IMR-90 (cell line): ENCODE measurements at regions not wholly inside any gene's neighbourhood (a gene's known extent, or its start where the extent isn't known, plus 50 kb on each side); places are given as distances from the start of the nearest gene placed in this dataset.

Experiments used
- ATAC-seq: fragments of 200-7000 bp; cut with Tn5 transposase; 2 replicates; pipeline ENCODE4 v1.9.1; 2020; ENCODE audit warnings: low read depth, mild to moderate bottlenecking, moderate library complexity
- BruUV-seq: library from RNA; stranded (reverse); fragments of 400-500 nt; replicated peaks from 2 replicates; lab custom pipeline; 2021; lab: Mats Ljungman, UMichigan
- CTCF ChIA-PET: fragments of 300-600 bp; formaldehyde crosslinking; extraction: SDS; loops from one replicate; lab custom pipeline; 2021; ENCODE audit warnings: antibody characterized with exemption; lab: Yijun Ruan, JAX
- POLR2A ChIA-PET: fragments of 300-600 bp; sonication (Branson Sonifier 250); formaldehyde crosslinking; loops from one replicate; lab custom pipeline; 2022; ENCODE audit warnings: antibody characterized with exemption; ENCODE audit not compliant: unreplicated experiment; lab: Charles Lee
- DNase-seq: peaks from one replicate; pipeline ENCODE4 v3.0.0; 2013
- H2AFZ ChIP-seq: replicated peaks from 2 replicates; pipeline ENCODE3; 2013; ENCODE audit warnings: low read length, mild to moderate bottlenecking; ENCODE audit not compliant: poor library complexity
- H2AK5ac ChIP-seq: 2 replicates; pipeline ENCODE4 v1.6.1; 2013; ENCODE audit warnings: low read depth, low read length, inconsistent platforms
- H2AK9ac ChIP-seq: replicated peaks from 2 replicates; pipeline ENCODE3; 2013; ENCODE audit warnings: mild to moderate bottlenecking, low read depth, low read length, moderate library complexity; ENCODE audit not compliant: poor library complexity
- H2BK120ac ChIP-seq: 2 replicates; pipeline ENCODE4 v1.6.1; 2013; ENCODE audit warnings: low read depth, low read length, inconsistent platforms
- H2BK15ac ChIP-seq: 3 replicates; pipeline ENCODE4 v1.6.1; 2013; ENCODE audit warnings: low read depth, low read length, inconsistent platforms
- H2BK20ac ChIP-seq: 2 replicates; pipeline ENCODE4 v1.6.1; 2013; ENCODE audit warnings: low read depth, mild to moderate bottlenecking, inconsistent platforms, low read length, moderate library complexity
- H2BK5ac ChIP-seq: 2 replicates; pipeline ENCODE4 v1.6.1; 2013; ENCODE audit warnings: mild to moderate bottlenecking, low read depth, low read length, inconsistent platforms; ENCODE audit not compliant: poor library complexity, severe bottlenecking
- H3K14ac ChIP-seq: replicated peaks from 2 replicates; pipeline ENCODE4 v1.6.1; 2013; ENCODE audit warnings: low read depth, low read length, inconsistent platforms
- H3K18ac ChIP-seq: 2 replicates; pipeline ENCODE4 v1.6.1; 2013; ENCODE audit warnings: low read depth, low read length, control low read depth
- H3K23ac ChIP-seq: 2 replicates; pipeline ENCODE4 v1.6.1; 2013; ENCODE audit warnings: low read depth, low read length, inconsistent platforms
- H3K27ac ChIP-seq: 2 replicates; pipeline ENCODE4 v1.5.1; 2013; ENCODE audit warnings: mild to moderate bottlenecking, control low read depth, low read length; ENCODE audit not compliant: insufficient read depth
- H3K27me3 ChIP-seq: 2 replicates; pipeline ENCODE4 v1.6.1; 2013; ENCODE audit warnings: low read length; ENCODE audit not compliant: control insufficient read depth, insufficient read depth
- H3K36me3 ChIP-seq: 2 replicates; pipeline ENCODE4 v1.6.1; 2013; ENCODE audit warnings: low read length, mixed read lengths; ENCODE audit not compliant: control insufficient read depth, insufficient read depth
- H3K4ac ChIP-seq: 2 replicates; pipeline ENCODE4 v1.6.1; 2013; ENCODE audit warnings: low read depth, low read length, inconsistent platforms
- H3K4me1 ChIP-seq: 2 replicates; pipeline ENCODE4 v1.6.1; 2013; ENCODE audit warnings: low read length, mixed read lengths; ENCODE audit not compliant: control insufficient read depth, insufficient read depth
- H3K4me2 ChIP-seq: 2 replicates; pipeline ENCODE4 v1.6.1; 2013; ENCODE audit warnings: low read depth, mild to moderate bottlenecking, control low read depth, low read length, moderate library complexity
- H3K4me3 ChIP-seq: 2 replicates; pipeline ENCODE4 v1.5.1; 2013; ENCODE audit warnings: low read depth, mild to moderate bottlenecking, control low read depth, low read length, moderate library complexity; ENCODE audit not compliant: insufficient read depth
- H3K56ac ChIP-seq: 2 replicates; pipeline ENCODE4 v1.6.1; 2013; ENCODE audit warnings: low read length, inconsistent platforms; ENCODE audit not compliant: insufficient read depth; ENCODE audit errors: extremely low read depth
- H3K79me1 ChIP-seq, 2 experiments: 2 replicates each; pipeline ENCODE4 v1.6.1; 2013; ENCODE audit warnings: low read length in 2 of 2, inconsistent platforms in 1 of 2, low read depth in 1 of 2
- H3K9ac ChIP-seq: 2 replicates; pipeline ENCODE4 v1.6.1; 2013; ENCODE audit warnings: low read depth, low read length, control low read depth
- H3K9me1 ChIP-seq: 2 replicates; pipeline ENCODE4 v1.6.1; 2013; ENCODE audit warnings: low read length, inconsistent platforms; ENCODE audit not compliant: insufficient read depth
- H3K9me3 ChIP-seq: 2 replicates; pipeline ENCODE4 v1.6.1; 2013; ENCODE audit warnings: low read length; ENCODE audit not compliant: control insufficient read depth, insufficient read depth
- H4K20me1 ChIP-seq: 2 replicates; pipeline ENCODE4 v1.6.1; 2013; ENCODE audit warnings: low read length, inconsistent platforms; ENCODE audit not compliant: insufficient read depth
- H4K5ac ChIP-seq: 2 replicates; pipeline ENCODE4 v1.6.1; 2013; ENCODE audit warnings: mild to moderate bottlenecking, low read depth, low read length, control low read depth
- H4K8ac ChIP-seq, 2 experiments: 2 replicates each; pipeline ENCODE4 v1.6.1; 2013; ENCODE audit warnings: low read depth in 2 of 2, low read length in 2 of 2, control low read depth in 1 of 2, inconsistent platforms in 1 of 2
- H4K91ac ChIP-seq: 2 replicates; pipeline ENCODE4 v1.6.1; 2013; ENCODE audit warnings: low read depth, low read length, inconsistent platforms; ENCODE audit not compliant: insufficient read depth
- CHD1 ChIP-seq: IDR thresholded peaks from 2 replicates; pipeline ENCODE4 v1.6.1; 2012; ENCODE audit warnings: low read depth, low read length, improper control_type of control experiment
- FOS ChIP-seq: fragments of 150-350 bp; IDR thresholded peaks from 2 replicates; pipeline ENCODE4 v1.6.1; 2016; ENCODE audit warnings: low read depth, low read length
- WGBS, 2 experiments: methylation state at CpG; one replicate each; pipeline versions ENCODE4 v1.1.5 to v1.1.7; 2013; ENCODE audit warnings: missing lambda C conversion rate in 2 of 2; ENCODE audit not compliant: insufficient read length in 1 of 2; ENCODE audit errors: extremely low coverage in 2 of 2; 5-methylcytosine and 5-hydroxymethylcytosine counted together
- dilution Hi-C: fragments of 300-500 bp; cut with HindIII; formaldehyde crosslinking; loops from one replicate; pipeline ENCODE4 v1.14.3; 2018; ENCODE audit warnings: low sequenced_read_pairs; ENCODE audit not compliant: unreplicated experiment
- in situ Hi-C: fragments of 300-500 bp; cut with MboI; formaldehyde crosslinking; loops from 3 replicates; pipeline ENCODE4 v1.14.3; 2019; ENCODE audit warnings: low sequenced_read_pairs, inconsistent platforms, mixed read lengths
- intact Hi-C: fragments of 100-400 bp; cut with micrococcal nuclease; formaldehyde crosslinking; loops from 2 replicates; pipeline ENCODE4 v1.10.0; 2022

DNA sequence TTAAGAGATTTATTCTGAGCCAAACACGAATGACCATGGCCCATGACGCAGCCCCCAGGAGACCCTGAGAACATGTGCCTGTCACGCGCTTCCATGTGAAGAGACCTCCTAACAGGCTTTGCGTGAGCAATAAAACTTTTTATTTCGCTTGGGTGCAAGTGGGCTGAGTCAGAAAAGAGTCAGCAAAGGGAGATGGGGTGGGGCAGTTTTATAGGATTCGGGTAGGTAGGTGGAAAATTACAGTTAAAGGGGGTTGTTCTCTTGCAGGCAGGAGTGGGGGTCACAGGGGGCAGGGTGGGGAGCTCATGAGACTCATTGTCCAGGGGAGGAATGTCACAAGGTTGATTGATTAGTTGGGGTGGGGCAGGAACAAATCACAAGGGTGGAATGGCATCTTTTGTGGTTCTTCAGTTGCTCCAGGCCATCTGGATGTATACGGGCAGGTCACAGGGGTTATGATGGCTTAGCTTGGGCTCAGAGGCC lies 77.2 kb upstream of the FTH1 start:
- no TSS peak for BruUV-seq
- no peak overlapping the region for H4K5ac ChIP-seq
- WGBS, 2 experiments = 100% methylated on average over 1 of the region's 8 CpGs; no CpG with 5 or more reads in 1 of the 2 experiments
- H3K4me3 ChIP-seq = no peak overlapping the region
- H2AK9ac ChIP-seq = no peak overlapping the region
- H3K27me3 ChIP-seq = peaks cover 8% of the 10 kb centered on the region
- no peak overlapping the region for H3K27ac ChIP-seq
- in situ Hi-C loops = no loop called here
- dilution Hi-C loops = no loop called here
- TF ChIP-seq CHD1 (no peak), FOS (no peak)
- H3K23ac ChIP-seq = no peak overlapping the region
- no peak overlapping the region for H4K8ac ChIP-seq
- no peaks in the 10 kb centered on the region for H3K4me1 ChIP-seq
- H2BK120ac ChIP-seq = no peak overlapping the region
- H2BK15ac ChIP-seq = no peak overlapping the region
- no peak overlapping the region for H3K18ac ChIP-seq
- no peak for DNase-seq
- intact Hi-C loops = no loop called here
- POLR2A ChIA-PET = no interaction called here
- no peak overlapping the region for H3K4me2 ChIP-seq
- H2BK5ac ChIP-seq = no peak overlapping the region
- no peaks in the 10 kb centered on the region for H3K9me3 ChIP-seq
- no peaks in the 10 kb centered on the region for H3K79me1 ChIP-seq
- no peaks in the 10 kb centered on the region for H3K36me3 ChIP-seq
- H3K56ac ChIP-seq = no peak overlapping the region
- no peaks in the 10 kb centered on the region for H3K9me1 ChIP-seq
- no peak overlapping the region for H2AFZ ChIP-seq
- H3K4ac ChIP-seq = no peak overlapping the region
- CTCF ChIA-PET = no interaction called here
- no peak overlapping the region for H3K9ac ChIP-seq
- H2AK5ac ChIP-seq = no peak overlapping the region
- no peak overlapping the region for H4K91ac ChIP-seq
- H3K14ac ChIP-seq = no peak overlapping the region
- no peak for ATAC-seq
- no peak overlapping the region for H2BK20ac ChIP-seq
- H4K20me1 ChIP-seq = no peaks in the 10 kb centered on the region
